Activated CD4-positive, alpha-beta T cell treated with anti-CD3 and anti-CD28 coated beads for 24 hours (primary cell): ENCODE measurements at regions not wholly inside any gene's neighbourhood (a gene's known extent, or its start where the extent isn't known, plus 50 kb on each side); places are given as distances from the start of the nearest gene placed in this dataset.

ENCODE experiments used
- DNase-seq, 2 donors: peaks; one replicate each; pipeline ENCODE4 v3.0.0-alpha.2; 2020; ENCODE audit warnings: low read depth in 2 of 2

- no peak for DNase-seq
Measured at GRCh38 chr6:130765181-130765727, 62.0 kb upstream of the SMLR1 start.

GRCh38 chr6:130766239-130767144, 60.7 kb upstream of the SMLR1 start:
- no peak for DNase-seq

- DNase-seq = no peak
Measured at GRCh38 chr6:130769861-130770260, 57.3 kb upstream of the SMLR1 start.

- no peak for DNase-seq
Measured at GRCh38 chr6:130771741-130772140, 55.5 kb upstream of the SMLR1 start.

- no peak for DNase-seq
Measured at GRCh38 chr6:130773860-130774259, 53.3 kb upstream of the SMLR1 start.

- no peak for DNase-seq
Measured at GRCh38 chr6:130775411-130776012, 51.7 kb upstream of the SMLR1 start.

GRCh38 chr6:130776287-130776925, 50.8 kb upstream of the SMLR1 start:
- DNase-seq = no peak
